Liver (tissue), 3 donors: ENCODE measurements at regions not wholly inside any gene's neighbourhood (a gene's known extent, or its start where the extent isn't known, plus 50 kb on each side); places are given as distances from the start of the nearest gene placed in this dataset.

ENCODE experiments used
- EGR1 ChIP-seq, 2 donors: IDR thresholded peaks; 2 replicates each; pipeline ENCODE4 v1.6.1; 2016 to 2018; ENCODE audit warnings: antibody characterized with exemption in 2 of 2, low read depth in 2 of 2
- FOXA1 ChIP-seq: IDR thresholded peaks from 2 replicates; pipeline ENCODE4 v1.6.1; 2016; ENCODE audit warnings: antibody characterized with exemption
- SP1 ChIP-seq: IDR thresholded peaks from 2 replicates; pipeline ENCODE4 v1.6.1; 2018; ENCODE audit warnings: antibody characterized with exemption, mild to moderate bottlenecking
- YY1 ChIP-seq: IDR thresholded peaks from 2 replicates; pipeline ENCODE4 v1.6.1; 2016; ENCODE audit warnings: antibody characterized with exemption, mild to moderate bottlenecking
- TF ChIP-seq, protein P1 (sequence below): fragments of 150-350 bp; IDR thresholded peaks from 2 replicates; pipeline ENCODE4 v1.5.1; 2017; ENCODE audit warnings: improper control_type of control experiment, low read depth, low read length; ENCODE audit not compliant: missing input control
- TF ChIP-seq, protein P2 (sequence below): IDR thresholded peaks from 2 replicates; pipeline ENCODE4 v1.6.1; 2016; ENCODE audit warnings: antibody characterized with exemption
- TF ChIP-seq, protein P3 (sequence below): IDR thresholded peaks from 2 replicates; pipeline ENCODE4 v1.6.1; 2016; ENCODE audit warnings: antibody characterized with exemption
- donor health status: healthy.
- donor health status: healthy.

DNA sequence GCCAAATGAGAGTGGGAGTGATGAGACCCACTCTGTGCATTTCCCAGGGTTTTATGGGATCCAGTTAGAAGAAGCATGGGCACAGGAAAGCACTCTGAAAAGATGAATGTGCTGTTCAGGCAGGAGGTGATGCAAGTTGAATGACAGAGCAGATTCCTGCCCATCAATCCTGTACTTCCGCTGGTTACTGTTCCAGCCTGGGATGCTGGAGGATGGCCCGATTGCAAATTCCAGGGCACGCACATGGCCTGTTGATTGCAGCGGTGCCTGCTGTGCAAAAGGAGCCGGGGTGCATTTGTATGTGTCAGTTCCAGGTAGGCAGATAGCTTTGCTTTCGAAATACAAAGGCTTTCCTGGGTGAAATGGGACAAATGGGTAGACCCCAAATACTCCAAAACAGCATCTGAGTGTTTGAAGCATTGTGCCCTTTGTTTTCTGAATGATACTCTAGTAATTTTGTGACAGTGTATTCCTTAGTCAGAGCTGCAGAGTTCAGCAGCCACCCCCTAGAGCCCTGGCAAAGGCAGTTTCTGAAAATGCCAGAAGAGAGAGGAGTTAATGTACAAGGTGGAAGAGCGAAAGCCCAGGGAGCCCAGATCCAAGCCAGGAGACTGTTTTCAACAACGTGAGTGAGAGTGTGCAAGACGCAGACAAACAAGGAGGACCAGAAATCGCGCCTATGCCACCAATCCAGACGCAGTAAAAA is 454.2 kb upstream of the CLINT1 start:
- TF ChIP-seq, protein P1, sequence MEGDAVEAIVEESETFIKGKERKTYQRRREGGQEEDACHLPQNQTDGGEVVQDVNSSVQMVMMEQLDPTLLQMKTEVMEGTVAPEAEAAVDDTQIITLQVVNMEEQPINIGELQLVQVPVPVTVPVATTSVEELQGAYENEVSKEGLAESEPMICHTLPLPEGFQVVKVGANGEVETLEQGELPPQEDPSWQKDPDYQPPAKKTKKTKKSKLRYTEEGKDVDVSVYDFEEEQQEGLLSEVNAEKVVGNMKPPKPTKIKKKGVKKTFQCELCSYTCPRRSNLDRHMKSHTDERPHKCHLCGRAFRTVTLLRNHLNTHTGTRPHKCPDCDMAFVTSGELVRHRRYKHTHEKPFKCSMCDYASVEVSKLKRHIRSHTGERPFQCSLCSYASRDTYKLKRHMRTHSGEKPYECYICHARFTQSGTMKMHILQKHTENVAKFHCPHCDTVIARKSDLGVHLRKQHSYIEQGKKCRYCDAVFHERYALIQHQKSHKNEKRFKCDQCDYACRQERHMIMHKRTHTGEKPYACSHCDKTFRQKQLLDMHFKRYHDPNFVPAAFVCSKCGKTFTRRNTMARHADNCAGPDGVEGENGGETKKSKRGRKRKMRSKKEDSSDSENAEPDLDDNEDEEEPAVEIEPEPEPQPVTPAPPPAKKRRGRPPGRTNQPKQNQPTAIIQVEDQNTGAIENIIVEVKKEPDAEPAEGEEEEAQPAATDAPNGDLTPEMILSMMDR: no peak
- TF ChIP-seq YY1 (no peak), FOXA1 (no peak), SP1 (no peak), EGR1 (IDR thresholded peaks at IDR 0.05; ENCODE audit: low read depth in 2 of 2) (no peak)
- TF ChIP-seq, protein P2, sequence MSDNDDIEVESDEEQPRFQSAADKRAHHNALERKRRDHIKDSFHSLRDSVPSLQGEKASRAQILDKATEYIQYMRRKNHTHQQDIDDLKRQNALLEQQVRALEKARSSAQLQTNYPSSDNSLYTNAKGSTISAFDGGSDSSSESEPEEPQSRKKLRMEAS: no peak
- TF ChIP-seq, protein P3, sequence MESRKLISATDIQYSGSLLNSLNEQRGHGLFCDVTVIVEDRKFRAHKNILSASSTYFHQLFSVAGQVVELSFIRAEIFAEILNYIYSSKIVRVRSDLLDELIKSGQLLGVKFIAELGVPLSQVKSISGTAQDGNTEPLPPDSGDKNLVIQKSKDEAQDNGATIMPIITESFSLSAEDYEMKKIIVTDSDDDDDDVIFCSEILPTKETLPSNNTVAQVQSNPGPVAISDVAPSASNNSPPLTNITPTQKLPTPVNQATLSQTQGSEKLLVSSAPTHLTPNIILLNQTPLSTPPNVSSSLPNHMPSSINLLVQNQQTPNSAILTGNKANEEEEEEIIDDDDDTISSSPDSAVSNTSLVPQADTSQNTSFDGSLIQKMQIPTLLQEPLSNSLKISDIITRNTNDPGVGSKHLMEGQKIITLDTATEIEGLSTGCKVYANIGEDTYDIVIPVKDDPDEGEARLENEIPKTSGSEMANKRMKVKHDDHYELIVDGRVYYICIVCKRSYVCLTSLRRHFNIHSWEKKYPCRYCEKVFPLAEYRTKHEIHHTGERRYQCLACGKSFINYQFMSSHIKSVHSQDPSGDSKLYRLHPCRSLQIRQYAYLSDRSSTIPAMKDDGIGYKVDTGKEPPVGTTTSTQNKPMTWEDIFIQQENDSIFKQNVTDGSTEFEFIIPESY: no peak
